HCT116 (cell line): ENCODE measurements at regions not wholly inside any gene's neighbourhood (a gene's known extent, or its start where the extent isn't known, plus 50 kb on each side); places are given as distances from the start of the nearest gene placed in this dataset.
"Not testable (repeated sequence)": the region's sequence is repeated elsewhere in the genome, so short reads cannot be mapped to it uniquely, and the experiment has no call there.

Source experiments
- CBX3 ChIP-seq: IDR thresholded peaks from 2 replicates; pipeline ENCODE4 v1.6.1; 2012; ENCODE audit warnings: low read depth
- CTCF ChIP-seq, 3 experiments: fragments of 200-600 bp in 1 of 3; sonication (generic) in 1 of 3; IDR thresholded peaks in 2 of 3; conservative IDR thresholded peaks in 1 of 3; 2 replicates each; pipeline ENCODE4 v1.5.1; 2012 to 2017; ENCODE audit warnings: low read depth in 2 of 3, low read length in 2 of 3, antibody characterized with exemption in 1 of 3, borderline replicate concordance in 1 of 3, control low read depth in 1 of 3, mild to moderate bottlenecking in 1 of 3, mixed read lengths in 1 of 3, mixed run types in 1 of 3, moderate library complexity in 1 of 3; ENCODE audit not compliant: insufficient read depth in 1 of 3
- EGR1 ChIP-seq: IDR thresholded peaks from 2 replicates; pipeline ENCODE4 v1.6.1; 2012; ENCODE audit warnings: low read depth
- EZH2phosphoT487 ChIP-seq: fragments of 200-600 bp; IDR thresholded peaks from 2 replicates; pipeline ENCODE4 v1.6.1; 2018; ENCODE audit warnings: antibody characterized with exemption, borderline replicate concordance
- POLR2A ChIP-seq: IDR thresholded peaks from 2 replicates; pipeline ENCODE4 v1.7.0; 2011; ENCODE audit warnings: borderline replicate concordance; ENCODE audit not compliant: insufficient read depth, insufficient read length; ENCODE audit errors: extremely low read depth
- SIN3A ChIP-seq: IDR thresholded peaks from 2 replicates; pipeline ENCODE4 v1.6.1; 2012; ENCODE audit warnings: low read depth
- SRF ChIP-seq: IDR thresholded peaks from 2 replicates; pipeline ENCODE4 v1.6.1; 2012; ENCODE audit warnings: low read depth
- TCF7L2 ChIP-seq: IDR thresholded peaks from 2 replicates; pipeline ENCODE4 v1.7.0; 2011; ENCODE audit warnings: borderline replicate concordance, inconsistent platforms; ENCODE audit not compliant: insufficient read depth, insufficient read length; ENCODE audit errors: extremely low read depth
- TF ChIP-seq, protein P1 (sequence below): IDR thresholded peaks from 2 replicates; pipeline ENCODE4 v1.6.1; 2012

DNA sequence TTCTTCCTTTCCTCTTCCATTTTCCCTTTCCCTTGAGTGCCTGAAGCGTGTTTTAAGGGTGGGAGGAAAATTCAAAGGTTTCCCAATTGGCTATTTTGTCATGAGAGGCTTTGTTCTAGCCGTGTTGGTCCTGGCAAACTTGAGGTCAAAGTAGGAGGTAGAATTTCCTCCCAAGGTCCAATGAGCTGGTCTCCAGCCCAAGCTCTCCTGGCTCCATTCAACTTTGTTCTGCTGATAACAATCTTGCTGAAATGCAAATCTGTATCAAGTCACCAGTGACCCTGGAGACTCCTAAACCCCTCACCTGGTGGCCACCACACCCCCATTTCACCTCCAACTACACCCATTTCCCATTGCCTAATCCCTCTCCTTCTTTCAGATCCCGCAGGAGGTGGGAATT, 100.2 kb upstream of the TERB2 start:
- TF ChIP-seq CTCF (IDR thresholded peaks at IDR 0.05 in 2 of 3, conservative IDR thresholded peaks at IDR 0.05 in 1 of 3; ENCODE audit: borderline replicate concordance in 1 of 3, insufficient read depth in 1 of 3, low read depth in 2 of 3, low read length in 2 of 3); EZH2phosphoT487; EGR1; POLR2A; SRF; TCF7L2; SIN3A; CBX3: not testable (repeated sequence)
- TF ChIP-seq, protein P1, sequence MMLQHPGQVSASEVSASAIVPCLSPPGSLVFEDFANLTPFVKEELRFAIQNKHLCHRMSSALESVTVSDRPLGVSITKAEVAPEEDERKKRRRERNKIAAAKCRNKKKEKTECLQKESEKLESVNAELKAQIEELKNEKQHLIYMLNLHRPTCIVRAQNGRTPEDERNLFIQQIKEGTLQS = not testable (repeated sequence)
